ENCODE measurements at regions not wholly inside any gene's neighbourhood (a gene's known extent, or its start where the extent isn't known, plus 50 kb on each side); places are given as distances from the start of the nearest gene placed in this dataset.

DNA sequence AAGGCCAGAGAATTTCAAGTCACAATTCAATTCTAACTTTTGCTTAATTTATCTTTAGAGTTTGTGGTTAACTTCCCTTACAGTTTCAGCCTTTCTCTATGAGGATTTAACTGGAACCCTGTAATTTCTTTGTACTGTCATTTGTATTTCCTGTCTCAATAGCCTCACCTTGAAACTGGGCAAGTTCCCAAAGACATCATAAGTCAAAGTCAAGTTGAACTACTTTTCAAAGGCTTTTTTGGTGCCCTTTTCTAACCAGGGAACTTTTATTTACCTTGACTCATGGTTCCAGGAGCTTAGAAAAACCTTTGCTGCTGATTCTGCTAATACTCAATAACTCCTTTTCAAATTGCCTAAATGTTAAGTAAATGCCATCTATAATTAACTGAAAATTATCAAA, 200.8 kb upstream of the KRR1 start:
- Histone ChIP-seq H3K4me1 (ENCODE audit: control insufficient read depth, insufficient read depth, low read length) (peaks cover 7% of the 10 kb centered on the region; the same call in 1 of the 2 replicates), H3K9me3 (ENCODE audit: control insufficient read depth, insufficient read depth, low read depth, low read length) (no peaks in the 10 kb centered on the region), H3K27ac (ENCODE audit: extremely low read depth, low read depth, low read length) (no peak overlapping the region), H3K4me3 (ENCODE audit: low read depth, low read length) (no peak overlapping the region), H3K36me3 (ENCODE audit: control insufficient read depth in 2 of 2, insufficient read depth in 1 of 2, low read length in 2 of 2) (no peaks in the 10 kb centered on the region)
- CTCF ChIA-PET, result no interaction called here
- POLR2A ChIA-PET, result no interaction called here
- TF ChIP-seq ZNF791 (tag by site-specific recombination; IDR thresholded peaks at IDR 0.05) (no peak), SP7 (tag by site-specific recombination; IDR thresholded peaks at IDR 0.05) (peak; percentile 60)

DNA sequence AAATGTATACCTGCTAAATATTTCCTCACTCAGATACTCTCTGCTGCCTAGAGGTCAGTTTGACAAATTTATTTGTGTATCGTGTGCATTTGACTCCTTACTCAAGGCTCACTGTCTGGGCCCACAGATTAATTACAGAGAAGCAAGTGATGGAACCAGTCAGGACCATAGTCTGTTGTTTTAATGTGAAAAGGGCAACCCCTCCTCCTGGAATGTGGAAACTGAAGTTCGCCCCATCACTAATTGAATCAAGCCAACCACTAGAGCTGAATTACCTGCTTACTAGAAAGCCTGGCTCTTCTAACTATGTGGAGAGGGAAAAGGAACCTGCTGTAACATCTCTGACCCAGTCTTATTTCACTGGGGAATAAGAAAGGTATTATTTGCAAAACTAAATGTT, 199.9 kb upstream of the KRR1 start:
- ChIA-PET POLR2A (no interaction called here), CTCF (interaction anchor here (0.6 to 0.8 kb wide), 3 partner anchors 12 to 73 kb away, joined by 3 to 5 read pairs (median 3); no protein-coding TSS in a partner anchor)

DNA sequence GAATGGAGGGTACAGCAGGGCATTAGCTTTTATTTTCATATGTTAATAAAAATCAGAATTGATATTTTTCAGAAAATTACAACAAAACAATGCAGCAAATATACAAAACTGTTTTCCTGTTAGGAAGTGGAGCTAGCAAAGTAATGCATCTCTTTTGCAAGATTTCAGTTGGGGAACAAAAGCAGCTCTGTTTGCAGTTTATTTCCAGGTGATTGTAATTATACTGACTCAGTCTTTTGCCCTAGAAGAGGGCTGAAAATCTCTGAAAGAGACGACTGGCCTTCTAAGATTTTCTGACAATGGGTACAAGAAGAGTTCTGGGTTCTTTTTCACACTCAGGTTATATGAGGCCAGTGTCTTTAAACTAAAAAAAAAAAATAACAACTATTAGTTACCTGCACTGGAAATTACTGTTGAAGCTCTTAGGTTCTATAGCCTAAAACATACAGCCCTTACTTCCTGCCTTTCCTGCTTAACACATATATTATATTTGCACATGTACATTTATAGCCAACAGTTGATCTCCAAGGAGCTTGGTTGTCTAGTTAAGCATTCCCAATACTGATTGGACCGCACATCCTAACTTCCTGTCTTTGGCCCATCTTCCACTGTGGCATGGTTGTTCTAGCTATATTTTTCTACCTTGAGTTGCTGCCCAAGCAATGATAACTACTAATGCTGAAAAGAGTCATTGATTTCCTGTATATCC, 199.1 kb upstream of the KRR1 start:
- POLR2A ChIA-PET, result no interaction called here
- Histone ChIP-seq H3K36me3 (ENCODE audit: control insufficient read depth in 2 of 2, insufficient read depth in 1 of 2, low read length in 2 of 2) (no peaks in the 10 kb centered on the region), H3K9me3 (ENCODE audit: control insufficient read depth, insufficient read depth, low read depth, low read length) (no peaks in the 10 kb centered on the region), H3K27ac (ENCODE audit: extremely low read depth, low read depth, low read length) (no peak overlapping the region), H3K4me3 (ENCODE audit: low read depth, low read length) (no peak overlapping the region), H3K4me1 (ENCODE audit: control insufficient read depth, insufficient read depth, low read length) (peaks cover 7% of the 10 kb centered on the region)
- CTCF ChIA-PET, result interaction anchor here (0.6 kb wide), 3 partner anchors 15 to 73 kb away, joined by 3 to 5 read pairs (median 4); no protein-coding TSS in a partner anchor
- TF ChIP-seq ZNF404 (tag by site-specific recombination; IDR thresholded peaks at IDR 0.05), result no peak
- no peak for TF ChIP-seq SCRT1 (tag by site-specific recombination; IDR thresholded peaks at IDR 0.05; ENCODE audit: borderline replicate concordance)
- TF ChIP-seq HOXD13 (CRISPR knock-in tag; IDR thresholded peaks at IDR 0.05; ENCODE audit: borderline replicate concordance), result no peak
- no peak for TF ChIP-seq KLF1 (tag by site-specific recombination; IDR thresholded peaks at IDR 0.05)

More for the DNA sequence above, 199.9 kb upstream of the KRR1 start:
- Histone ChIP-seq H3K4me1 (ENCODE audit: control insufficient read depth, insufficient read depth, low read length) (peaks cover 7% of the 10 kb centered on the region), H3K9me3 (ENCODE audit: control insufficient read depth, insufficient read depth, low read depth, low read length) (no peaks in the 10 kb centered on the region), H3K4me3 (ENCODE audit: low read depth, low read length) (no peak overlapping the region), H3K36me3 (ENCODE audit: control insufficient read depth in 2 of 2, insufficient read depth in 1 of 2, low read length in 2 of 2) (no peaks in the 10 kb centered on the region), H3K27ac (ENCODE audit: extremely low read depth, low read depth, low read length) (no peak overlapping the region)
- TF ChIP-seq ZSCAN16 (tag by site-specific recombination; IDR thresholded peaks at IDR 0.05) (no peak), MEIS1 (CRISPR knock-in tag; IDR thresholded peaks at IDR 0.05; ENCODE audit: borderline replicate concordance) (no peak), TRIM28 (IDR thresholded peaks at IDR 0.05; ENCODE audit: borderline replicate concordance, low read length) (no peak), ZNF174 (tag by site-specific recombination; IDR thresholded peaks at IDR 0.05) (no peak), ZNF654 (tag by site-specific recombination; IDR thresholded peaks at IDR 0.05; ENCODE audit: low read depth) (no peak), ZNF341 (tag by site-specific recombination; IDR thresholded peaks at IDR 0.05; ENCODE audit: low read depth) (no peak), GFI1B (tag by site-specific recombination; IDR thresholded peaks at IDR 0.05) (no peak), TCF7L2 (IDR thresholded peaks at IDR 0.05; ENCODE audit: borderline replicate concordance, low read depth, low read length) (no peak), ZNF175 (tag by site-specific recombination; IDR thresholded peaks at IDR 0.05) (no peak), ZNF146 (tag by site-specific recombination; IDR thresholded peaks at IDR 0.05) (no peak), ZNF239 (tag by site-specific recombination; IDR thresholded peaks at IDR 0.05) (no peak), ZNF16 (tag by site-specific recombination; IDR thresholded peaks at IDR 0.05; ENCODE audit: low read depth) (no peak)
- TF ChIP-seq, protein P1, sequence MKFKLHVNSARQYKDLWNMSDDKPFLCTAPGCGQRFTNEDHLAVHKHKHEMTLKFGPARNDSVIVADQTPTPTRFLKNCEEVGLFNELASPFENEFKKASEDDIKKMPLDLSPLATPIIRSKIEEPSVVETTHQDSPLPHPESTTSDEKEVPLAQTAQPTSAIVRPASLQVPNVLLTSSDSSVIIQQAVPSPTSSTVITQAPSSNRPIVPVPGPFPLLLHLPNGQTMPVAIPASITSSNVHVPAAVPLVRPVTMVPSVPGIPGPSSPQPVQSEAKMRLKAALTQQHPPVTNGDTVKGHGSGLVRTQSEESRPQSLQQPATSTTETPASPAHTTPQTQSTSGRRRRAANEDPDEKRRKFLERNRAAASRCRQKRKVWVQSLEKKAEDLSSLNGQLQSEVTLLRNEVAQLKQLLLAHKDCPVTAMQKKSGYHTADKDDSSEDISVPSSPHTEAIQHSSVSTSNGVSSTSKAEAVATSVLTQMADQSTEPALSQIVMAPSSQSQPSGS (tag by site-specific recombination; IDR thresholded peaks at IDR 0.05; ENCODE audit: low read depth), result no peak
- TF ChIP-seq, protein P2, sequence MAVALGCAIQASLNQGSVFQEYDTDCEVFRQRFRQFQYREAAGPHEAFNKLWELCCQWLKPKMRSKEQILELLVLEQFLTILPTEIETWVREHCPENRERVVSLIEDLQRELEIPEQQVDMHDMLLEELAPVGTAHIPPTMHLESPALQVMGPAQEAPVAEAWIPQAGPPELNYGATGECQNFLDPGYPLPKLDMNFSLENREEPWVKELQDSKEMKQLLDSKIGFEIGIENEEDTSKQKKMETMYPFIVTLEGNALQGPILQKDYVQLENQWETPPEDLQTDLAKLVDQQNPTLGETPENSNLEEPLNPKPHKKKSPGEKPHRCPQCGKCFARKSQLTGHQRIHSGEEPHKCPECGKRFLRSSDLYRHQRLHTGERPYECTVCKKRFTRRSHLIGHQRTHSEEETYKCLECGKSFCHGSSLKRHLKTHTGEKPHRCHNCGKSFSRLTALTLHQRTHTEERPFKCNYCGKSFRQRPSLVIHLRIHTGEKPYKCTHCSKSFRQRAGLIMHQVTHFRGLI (tag by site-specific recombination; IDR thresholded peaks at IDR 0.05), result no peak
- TF ChIP-seq, protein P3, sequence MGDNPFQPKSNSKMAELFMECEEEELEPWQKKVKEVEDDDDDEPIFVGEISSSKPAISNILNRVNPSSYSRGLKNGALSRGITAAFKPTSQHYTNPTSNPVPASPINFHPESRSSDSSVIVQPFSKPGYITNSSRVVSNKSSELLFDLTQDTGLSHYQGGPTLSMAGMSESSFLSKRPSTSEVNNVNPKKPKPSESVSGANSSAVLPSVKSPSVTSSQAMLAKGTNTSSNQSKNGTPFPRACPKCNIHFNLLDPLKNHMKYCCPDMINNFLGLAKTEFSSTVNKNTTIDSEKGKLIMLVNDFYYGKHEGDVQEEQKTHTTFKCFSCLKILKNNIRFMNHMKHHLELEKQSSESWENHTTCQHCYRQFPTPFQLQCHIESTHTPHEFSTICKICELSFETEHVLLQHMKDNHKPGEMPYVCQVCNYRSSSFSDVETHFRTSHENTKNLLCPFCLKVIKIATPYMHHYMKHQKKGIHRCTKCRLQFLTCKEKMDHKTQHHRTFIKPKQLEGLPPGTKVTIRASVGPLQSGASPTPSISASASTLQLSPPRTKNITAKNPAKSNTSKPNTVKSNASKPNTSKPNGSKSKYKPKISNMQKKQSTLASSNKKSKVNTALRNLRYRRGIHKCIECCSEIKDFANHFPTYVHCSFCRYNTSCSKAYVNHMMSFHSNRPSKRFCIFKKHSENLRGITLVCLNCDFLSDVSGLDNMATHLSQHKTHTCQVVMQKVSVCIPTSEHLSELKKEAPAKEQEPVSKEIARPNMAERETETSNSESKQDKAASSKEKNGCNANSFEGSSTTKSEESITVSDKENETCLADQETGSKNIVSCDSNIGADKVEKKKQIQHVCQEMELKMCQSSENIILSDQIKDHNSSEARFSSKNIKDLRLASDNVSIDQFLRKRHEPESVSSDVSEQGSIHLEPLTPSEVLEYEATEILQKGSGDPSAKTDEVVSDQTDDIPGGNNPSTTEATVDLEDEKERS (tag by site-specific recombination; IDR thresholded peaks at IDR 0.05), result no peak
